Right lobe of liver (tissue), 4 donors: ENCODE measurements at regions not wholly inside any gene's neighbourhood (a gene's known extent, or its start where the extent isn't known, plus 50 kb on each side); places are given as distances from the start of the nearest gene placed in this dataset.

Experiments
- POLR2A ChIP-seq: fragments of 450-650 bp; IDR thresholded peaks from one replicate; pipeline ENCODE4 v1.6.1; 2017; ENCODE audit warnings: antibody characterized with exemption, mild to moderate bottlenecking
- TF ChIP-seq, protein P1 (sequence below), 4 donors: fragments of 200-600 bp in 3 of 4; fragments of 450-650 bp in 1 of 4; IDR thresholded peaks; one replicate each; pipeline versions ENCODE4 v1.5.1 to v1.8.0; 2016 to 2022; ENCODE audit warnings: antibody characterized with exemption in 4 of 4, mild to moderate bottlenecking in 2 of 4
- donor health status: DM: no; HTN: no; CAD: no.
- donor health status: DM: no; HTN: no; CAD: no.
- donor health status: DM: no; HTN: yes; CAD: no.

DNA sequence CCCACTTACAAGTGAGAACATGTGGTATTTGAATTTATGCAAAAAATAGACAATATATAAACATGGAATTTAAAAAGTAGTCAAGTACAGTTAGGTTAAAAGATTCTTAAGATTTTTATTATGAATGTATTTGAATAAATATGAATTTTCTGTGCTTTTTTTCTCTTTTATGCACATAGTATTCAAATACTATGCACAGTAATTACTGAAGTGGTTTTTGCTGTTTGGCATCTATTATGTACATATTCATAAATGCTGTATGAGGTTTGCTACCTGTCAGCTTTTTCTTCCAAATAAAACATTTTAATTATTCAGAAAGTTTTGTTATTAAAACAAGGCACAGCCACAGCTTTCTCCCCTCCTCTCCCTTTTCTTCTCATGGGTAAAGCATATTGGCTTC is 1272.7 kb downstream of the NSUN3 start:
- TF ChIP-seq, protein P1, sequence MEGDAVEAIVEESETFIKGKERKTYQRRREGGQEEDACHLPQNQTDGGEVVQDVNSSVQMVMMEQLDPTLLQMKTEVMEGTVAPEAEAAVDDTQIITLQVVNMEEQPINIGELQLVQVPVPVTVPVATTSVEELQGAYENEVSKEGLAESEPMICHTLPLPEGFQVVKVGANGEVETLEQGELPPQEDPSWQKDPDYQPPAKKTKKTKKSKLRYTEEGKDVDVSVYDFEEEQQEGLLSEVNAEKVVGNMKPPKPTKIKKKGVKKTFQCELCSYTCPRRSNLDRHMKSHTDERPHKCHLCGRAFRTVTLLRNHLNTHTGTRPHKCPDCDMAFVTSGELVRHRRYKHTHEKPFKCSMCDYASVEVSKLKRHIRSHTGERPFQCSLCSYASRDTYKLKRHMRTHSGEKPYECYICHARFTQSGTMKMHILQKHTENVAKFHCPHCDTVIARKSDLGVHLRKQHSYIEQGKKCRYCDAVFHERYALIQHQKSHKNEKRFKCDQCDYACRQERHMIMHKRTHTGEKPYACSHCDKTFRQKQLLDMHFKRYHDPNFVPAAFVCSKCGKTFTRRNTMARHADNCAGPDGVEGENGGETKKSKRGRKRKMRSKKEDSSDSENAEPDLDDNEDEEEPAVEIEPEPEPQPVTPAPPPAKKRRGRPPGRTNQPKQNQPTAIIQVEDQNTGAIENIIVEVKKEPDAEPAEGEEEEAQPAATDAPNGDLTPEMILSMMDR (IDR thresholded peaks at IDR 0.05) = no peak
- no peak for TF ChIP-seq POLR2A
